HL-60 (cell line): ENCODE measurements at regions not wholly inside any gene's neighbourhood (a gene's known extent, or its start where the extent isn't known, plus 50 kb on each side); places are given as distances from the start of the nearest gene placed in this dataset.
"Not testable (repeated sequence)": the region's sequence is repeated elsewhere in the genome, so short reads cannot be mapped to it uniquely, and the experiment has no call there.

Experiments
- DNase-seq, 2 experiments: peaks; one replicate each; pipeline ENCODE4 v3.0.0-alpha.2; 2010 to 2020; ENCODE audit warnings: low read depth in 1 of 2, low spot score in 1 of 2
- H3K27ac ChIP-seq: fragments of 250-450 bp; sonication (Bioruptor Pico); replicated peaks from 2 replicates; pipeline ENCODE4 v1.5.1; 2020; ENCODE audit warnings: mild to moderate bottlenecking, moderate library complexity
- H3K27me3 ChIP-seq: fragments of 250-450 bp; sonication (Bioruptor Pico); 2 replicates; pipeline ENCODE4 v1.5.1; 2021; ENCODE audit warnings: mild to moderate bottlenecking, moderate library complexity; ENCODE audit not compliant: insufficient read depth, poor library complexity, severe bottlenecking
- H3K4me3 ChIP-seq: replicated peaks from 2 replicates; pipeline ENCODE4 v1.5.1; 2011; ENCODE audit warnings: mild to moderate bottlenecking, control low read depth, low read length; ENCODE audit not compliant: insufficient read depth
- CTCF ChIP-seq: IDR thresholded peaks from one replicate; pipeline ENCODE4 v1.5.1; 2011; ENCODE audit warnings: low read length, control low read depth, inconsistent platforms; ENCODE audit not compliant: insufficient read depth
- GABPA ChIP-seq: IDR thresholded peaks from 2 replicates; pipeline ENCODE4 v1.6.1; 2012; ENCODE audit warnings: low read depth
- POLR2AphosphoS5 ChIP-seq: IDR thresholded peaks from 2 replicates; pipeline ENCODE4 v1.6.1; 2012; ENCODE audit warnings: low read depth
- REST ChIP-seq: IDR thresholded peaks from 2 replicates; pipeline ENCODE4 v1.6.1; 2012; ENCODE audit warnings: low read depth; ENCODE audit not compliant: insufficient replicate concordance
- SPI1 ChIP-seq: IDR thresholded peaks from 2 replicates; pipeline ENCODE4 v1.6.1; 2012; ENCODE audit warnings: low read depth, mild to moderate bottlenecking, borderline replicate concordance

GRCh38 chr6:102813489-102814275, 1420.2 kb downstream of the GRIK2 start:
- Histone ChIP-seq H3K27me3 (no peaks in the 10 kb centered on the region), H3K4me3 (no peak overlapping the region), H3K27ac (no peak overlapping the region)
- DNase-seq, result no peak
- TF ChIP-seq GABPA, result no peak
- no peak for TF ChIP-seq SPI1
- no peak for TF ChIP-seq CTCF
- no peak for TF ChIP-seq REST
- TF ChIP-seq POLR2AphosphoS5, result no peak

- no peak for TF ChIP-seq CTCF
- TF ChIP-seq GABPA, result no peak
- TF ChIP-seq SPI1, result no peak
- no peak for TF ChIP-seq POLR2AphosphoS5
- no peak for TF ChIP-seq REST
- H3K27ac ChIP-seq, result no peak overlapping the region
- DNase-seq, result no peak
- no peak overlapping the region for H3K4me3 ChIP-seq
- H3K27me3 ChIP-seq, result no peaks in the 10 kb centered on the region
Measured at GRCh38 chr6:102812242-102812641, 1418.7 kb downstream of the GRIK2 start.

GRCh38 chr6:102808944-102809505, 1415.5 kb downstream of the GRIK2 start:
- not testable (repeated sequence) for DNase-seq

GRCh38 chr6:102799051-102799450, 1405.5 kb downstream of the GRIK2 start:
- DNase-seq, result no peak
- no peak overlapping the region for H3K27ac ChIP-seq
- TF ChIP-seq GABPA, result no peak
- no peak for TF ChIP-seq REST
- TF ChIP-seq SPI1, result no peak
- TF ChIP-seq POLR2AphosphoS5, result no peak
- no peak for TF ChIP-seq CTCF
- no peak overlapping the region for H3K4me3 ChIP-seq
- no peaks in the 10 kb centered on the region for H3K27me3 ChIP-seq

More at GRCh38 chr6:102808944-102809505, 1415.5 kb downstream of the GRIK2 start:
- not testable (repeated sequence) for H3K27ac ChIP-seq, H3K27me3 ChIP-seq, H3K4me3 ChIP-seq
